ENCODE measurements at regions not wholly inside any gene's neighbourhood (a gene's known extent, or its start where the extent isn't known, plus 50 kb on each side); places are given as distances from the start of the nearest gene placed in this dataset.

DNA sequence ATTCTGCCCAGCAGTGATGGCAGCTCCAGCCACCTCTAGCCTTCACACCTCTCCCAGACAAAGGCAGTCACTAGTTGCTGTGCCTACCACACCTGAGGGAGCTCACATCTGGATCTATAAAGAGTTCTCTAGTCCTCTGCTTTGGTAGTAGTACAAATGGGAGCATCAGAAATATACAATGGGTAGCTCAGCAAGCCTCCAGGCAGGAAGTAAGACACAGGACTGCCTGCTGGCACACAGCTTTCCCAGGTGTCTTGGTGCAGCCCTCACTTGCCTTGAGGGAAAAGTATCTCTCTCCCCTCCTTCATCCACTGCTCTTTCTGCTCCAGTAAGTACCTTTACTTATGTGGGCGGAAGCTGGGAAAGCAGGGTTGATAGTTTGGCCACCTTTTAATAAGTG, 212.9 kb upstream of the SLC7A11 start:
- no peak for TF ChIP-seq POLR2A (IDR thresholded peaks at IDR 0.05)
- TF ChIP-seq, protein P1, sequence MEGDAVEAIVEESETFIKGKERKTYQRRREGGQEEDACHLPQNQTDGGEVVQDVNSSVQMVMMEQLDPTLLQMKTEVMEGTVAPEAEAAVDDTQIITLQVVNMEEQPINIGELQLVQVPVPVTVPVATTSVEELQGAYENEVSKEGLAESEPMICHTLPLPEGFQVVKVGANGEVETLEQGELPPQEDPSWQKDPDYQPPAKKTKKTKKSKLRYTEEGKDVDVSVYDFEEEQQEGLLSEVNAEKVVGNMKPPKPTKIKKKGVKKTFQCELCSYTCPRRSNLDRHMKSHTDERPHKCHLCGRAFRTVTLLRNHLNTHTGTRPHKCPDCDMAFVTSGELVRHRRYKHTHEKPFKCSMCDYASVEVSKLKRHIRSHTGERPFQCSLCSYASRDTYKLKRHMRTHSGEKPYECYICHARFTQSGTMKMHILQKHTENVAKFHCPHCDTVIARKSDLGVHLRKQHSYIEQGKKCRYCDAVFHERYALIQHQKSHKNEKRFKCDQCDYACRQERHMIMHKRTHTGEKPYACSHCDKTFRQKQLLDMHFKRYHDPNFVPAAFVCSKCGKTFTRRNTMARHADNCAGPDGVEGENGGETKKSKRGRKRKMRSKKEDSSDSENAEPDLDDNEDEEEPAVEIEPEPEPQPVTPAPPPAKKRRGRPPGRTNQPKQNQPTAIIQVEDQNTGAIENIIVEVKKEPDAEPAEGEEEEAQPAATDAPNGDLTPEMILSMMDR (IDR thresholded peaks at IDR 0.05): no peak

All from uterus (tissue), 2 donors.